Liver (tissue), 8 donors: ENCODE measurements at regions not wholly inside any gene's neighbourhood (a gene's known extent, or its start where the extent isn't known, plus 50 kb on each side); places are given as distances from the start of the nearest gene placed in this dataset.

ENCODE experiments used
- DNase-seq: peaks from one replicate; pipeline ENCODE4 v3.0.0-alpha.2; 2017; ENCODE audit warnings: low spot score
- H3K27ac ChIP-seq, 2 donors: one replicate each; pipeline ENCODE4 v1.7.0; 2013; ENCODE audit warnings: inconsistent platforms in 2 of 2, low read length in 2 of 2, control low read depth in 1 of 2, low read depth in 1 of 2, mild to moderate bottlenecking in 1 of 2
- H3K27me3 ChIP-seq, 4 donors: one replicate each; pipeline versions ENCODE4 v1.6.1 to v1.7.0; 2013; ENCODE audit warnings: low read length in 3 of 4, inconsistent platforms in 1 of 4, mild to moderate bottlenecking in 1 of 4, moderate library complexity in 1 of 4; ENCODE audit not compliant: control insufficient read depth in 4 of 4, insufficient read depth in 4 of 4
- H3K36me3 ChIP-seq, 4 donors: one replicate each; pipeline versions ENCODE4 v1.6.1 to v1.7.0; 2013; ENCODE audit warnings: low read length in 3 of 4, mild to moderate bottlenecking in 3 of 4, low read depth in 1 of 4, moderate library complexity in 1 of 4; ENCODE audit not compliant: control insufficient read depth in 4 of 4, insufficient read depth in 3 of 4
- H3K4me1 ChIP-seq, 4 donors: one replicate each; pipeline versions ENCODE4 v1.6.1 to v1.7.0; 2013; ENCODE audit warnings: low read length in 3 of 4, mild to moderate bottlenecking in 3 of 4, moderate library complexity in 1 of 4; ENCODE audit not compliant: control insufficient read depth in 4 of 4, insufficient read depth in 4 of 4
- H3K4me3 ChIP-seq, 3 donors: one replicate each; pipeline versions ENCODE4 v1.6.1 to v1.7.0; 2013; ENCODE audit warnings: low read length in 3 of 3, control low read depth in 1 of 3, low read depth in 1 of 3, mild to moderate bottlenecking in 1 of 3
- H3K9ac ChIP-seq, 2 donors: one replicate each; pipeline ENCODE4 v1.7.0; 2013; ENCODE audit warnings: low read length in 2 of 2, mild to moderate bottlenecking in 2 of 2, moderate library complexity in 2 of 2, control low read depth in 1 of 2, low read depth in 1 of 2
- H3K9me3 ChIP-seq, 4 donors: one replicate each; pipeline versions ENCODE4 v1.6.1 to v1.7.0; 2013; ENCODE audit warnings: low read length in 3 of 4; ENCODE audit not compliant: control insufficient read depth in 4 of 4
- EGR1 ChIP-seq, 2 donors: IDR thresholded peaks; 2 replicates each; pipeline ENCODE4 v1.6.1; 2016 to 2018; ENCODE audit warnings: antibody characterized with exemption in 2 of 2, low read depth in 2 of 2
- FOXA1 ChIP-seq: IDR thresholded peaks from 2 replicates; pipeline ENCODE4 v1.6.1; 2016; ENCODE audit warnings: antibody characterized with exemption
- FOXA2 ChIP-seq: IDR thresholded peaks from 2 replicates; pipeline ENCODE4 v1.6.1; 2016; ENCODE audit warnings: antibody characterized with exemption
- GABPA ChIP-seq, 2 donors: IDR thresholded peaks in 1 of 2; conservative IDR thresholded peaks in 1 of 2; 2 replicates each; pipeline ENCODE4 v1.6.1; 2016; ENCODE audit warnings: antibody characterized with exemption in 2 of 2, mild to moderate bottlenecking in 1 of 2, moderate library complexity in 1 of 2
- HNF4A ChIP-seq, 2 donors: conservative IDR thresholded peaks; 2 replicates each; pipeline ENCODE4 v1.6.1; 2016; ENCODE audit warnings: antibody characterized with exemption in 2 of 2, mild to moderate bottlenecking in 2 of 2
- HNF4G ChIP-seq: IDR thresholded peaks from 2 replicates; pipeline ENCODE4 v1.6.1; 2016; ENCODE audit warnings: antibody characterized with exemption
- JUND ChIP-seq, 2 donors: IDR thresholded peaks; 2 replicates each; pipeline ENCODE4 v1.6.1; 2016; ENCODE audit warnings: antibody characterized with exemption in 2 of 2
- RAD21 ChIP-seq, 2 donors: IDR thresholded peaks; 2 replicates each; pipeline ENCODE4 v1.6.1; 2016; ENCODE audit warnings: antibody characterized with exemption in 2 of 2, mild to moderate bottlenecking in 2 of 2
- RXRA ChIP-seq, 2 donors: IDR thresholded peaks; 2 replicates each; pipeline ENCODE4 v1.6.1; 2017 to 2018; ENCODE audit warnings: antibody characterized with exemption in 2 of 2, mild to moderate bottlenecking in 1 of 2
- SP1 ChIP-seq: IDR thresholded peaks from 2 replicates; pipeline ENCODE4 v1.6.1; 2018; ENCODE audit warnings: antibody characterized with exemption, mild to moderate bottlenecking
- TAF1 ChIP-seq: conservative IDR thresholded peaks from 2 replicates; pipeline ENCODE4 v1.6.1; 2016; ENCODE audit warnings: antibody characterized with exemption, mild to moderate bottlenecking
- YY1 ChIP-seq: IDR thresholded peaks from 2 replicates; pipeline ENCODE4 v1.6.1; 2016; ENCODE audit warnings: antibody characterized with exemption, mild to moderate bottlenecking
- WGBS: extraction: QIAGEN DNeasy Blood & Tissue Kit; methylation state at CpG from one replicate; pipeline ENCODE4 v1.1.7; 2013; 5-methylcytosine and 5-hydroxymethylcytosine counted together
- TF ChIP-seq, protein P1 (sequence below): IDR thresholded peaks from 2 replicates; pipeline ENCODE4 v1.6.1; 2016; ENCODE audit warnings: antibody characterized with exemption
- TF ChIP-seq, protein P2 (sequence below): fragments of 150-350 bp; IDR thresholded peaks from 2 replicates; pipeline ENCODE4 v1.5.1; 2017; ENCODE audit warnings: improper control_type of control experiment, low read depth, low read length; ENCODE audit not compliant: missing input control
- TF ChIP-seq, protein P3 (sequence below): IDR thresholded peaks from 2 replicates; pipeline ENCODE4 v1.6.1; 2016; ENCODE audit warnings: antibody characterized with exemption, mild to moderate bottlenecking
- TF ChIP-seq, protein P4 (sequence below): IDR thresholded peaks from 2 replicates; pipeline ENCODE4 v1.6.1; 2016; ENCODE audit warnings: antibody characterized with exemption
- TF ChIP-seq, protein P5 (sequence below): IDR thresholded peaks from 2 replicates; pipeline ENCODE4 v1.6.1; 2016; ENCODE audit warnings: antibody characterized with exemption
- donor health status: healthy.
- donor health status: healthy.
- donor health status: healthy.
- donor health status: healthy.
- donor health status: healthy.

DNA sequence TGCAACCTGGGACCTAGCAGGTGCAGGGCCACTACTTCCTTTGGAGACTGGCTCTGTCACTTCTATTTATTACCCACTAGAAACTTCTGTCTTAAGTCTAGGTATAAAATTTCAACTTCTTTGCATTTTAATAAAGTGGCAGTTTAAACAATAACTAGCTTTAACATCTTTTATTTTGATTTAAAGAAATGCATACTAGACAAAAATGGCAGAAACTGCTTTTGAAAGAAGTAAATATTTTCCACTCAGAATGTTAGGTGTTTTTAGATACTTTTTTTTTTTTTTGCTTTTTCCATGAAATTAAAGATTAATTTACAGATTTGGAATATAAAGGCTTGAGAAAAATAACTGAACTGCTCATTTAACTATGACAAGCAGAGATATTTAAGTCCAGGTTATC is 1477.6 kb downstream of the KCNT2 start:
- Histone ChIP-seq H3K4me3 (no peak overlapping the region), H3K27ac (no peak overlapping the region), H3K9ac (no peak overlapping the region), H3K27me3 (no peaks in the 10 kb centered on the region), H3K9me3 (no peaks in the 10 kb centered on the region), H3K36me3 (no peaks in the 10 kb centered on the region), H3K4me1 (no peaks in the 10 kb centered on the region)
- TF ChIP-seq JUND (IDR thresholded peaks at IDR 0.05) (no peak), SP1 (no peak), HNF4G (no peak), RAD21 (IDR thresholded peaks at IDR 0.05) (no peak), FOXA2 (no peak), GABPA (IDR thresholded peaks at IDR 0.05 in 1 of 2, conservative IDR thresholded peaks at IDR 0.05 in 1 of 2) (no peak), RXRA (IDR thresholded peaks at IDR 0.05) (no peak), FOXA1 (no peak), HNF4A (conservative IDR thresholded peaks at IDR 0.05) (no peak)
- TF ChIP-seq, protein P1, sequence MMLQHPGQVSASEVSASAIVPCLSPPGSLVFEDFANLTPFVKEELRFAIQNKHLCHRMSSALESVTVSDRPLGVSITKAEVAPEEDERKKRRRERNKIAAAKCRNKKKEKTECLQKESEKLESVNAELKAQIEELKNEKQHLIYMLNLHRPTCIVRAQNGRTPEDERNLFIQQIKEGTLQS = no peak
- TF ChIP-seq, protein P2, sequence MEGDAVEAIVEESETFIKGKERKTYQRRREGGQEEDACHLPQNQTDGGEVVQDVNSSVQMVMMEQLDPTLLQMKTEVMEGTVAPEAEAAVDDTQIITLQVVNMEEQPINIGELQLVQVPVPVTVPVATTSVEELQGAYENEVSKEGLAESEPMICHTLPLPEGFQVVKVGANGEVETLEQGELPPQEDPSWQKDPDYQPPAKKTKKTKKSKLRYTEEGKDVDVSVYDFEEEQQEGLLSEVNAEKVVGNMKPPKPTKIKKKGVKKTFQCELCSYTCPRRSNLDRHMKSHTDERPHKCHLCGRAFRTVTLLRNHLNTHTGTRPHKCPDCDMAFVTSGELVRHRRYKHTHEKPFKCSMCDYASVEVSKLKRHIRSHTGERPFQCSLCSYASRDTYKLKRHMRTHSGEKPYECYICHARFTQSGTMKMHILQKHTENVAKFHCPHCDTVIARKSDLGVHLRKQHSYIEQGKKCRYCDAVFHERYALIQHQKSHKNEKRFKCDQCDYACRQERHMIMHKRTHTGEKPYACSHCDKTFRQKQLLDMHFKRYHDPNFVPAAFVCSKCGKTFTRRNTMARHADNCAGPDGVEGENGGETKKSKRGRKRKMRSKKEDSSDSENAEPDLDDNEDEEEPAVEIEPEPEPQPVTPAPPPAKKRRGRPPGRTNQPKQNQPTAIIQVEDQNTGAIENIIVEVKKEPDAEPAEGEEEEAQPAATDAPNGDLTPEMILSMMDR = no peak
- TF ChIP-seq, protein P3, sequence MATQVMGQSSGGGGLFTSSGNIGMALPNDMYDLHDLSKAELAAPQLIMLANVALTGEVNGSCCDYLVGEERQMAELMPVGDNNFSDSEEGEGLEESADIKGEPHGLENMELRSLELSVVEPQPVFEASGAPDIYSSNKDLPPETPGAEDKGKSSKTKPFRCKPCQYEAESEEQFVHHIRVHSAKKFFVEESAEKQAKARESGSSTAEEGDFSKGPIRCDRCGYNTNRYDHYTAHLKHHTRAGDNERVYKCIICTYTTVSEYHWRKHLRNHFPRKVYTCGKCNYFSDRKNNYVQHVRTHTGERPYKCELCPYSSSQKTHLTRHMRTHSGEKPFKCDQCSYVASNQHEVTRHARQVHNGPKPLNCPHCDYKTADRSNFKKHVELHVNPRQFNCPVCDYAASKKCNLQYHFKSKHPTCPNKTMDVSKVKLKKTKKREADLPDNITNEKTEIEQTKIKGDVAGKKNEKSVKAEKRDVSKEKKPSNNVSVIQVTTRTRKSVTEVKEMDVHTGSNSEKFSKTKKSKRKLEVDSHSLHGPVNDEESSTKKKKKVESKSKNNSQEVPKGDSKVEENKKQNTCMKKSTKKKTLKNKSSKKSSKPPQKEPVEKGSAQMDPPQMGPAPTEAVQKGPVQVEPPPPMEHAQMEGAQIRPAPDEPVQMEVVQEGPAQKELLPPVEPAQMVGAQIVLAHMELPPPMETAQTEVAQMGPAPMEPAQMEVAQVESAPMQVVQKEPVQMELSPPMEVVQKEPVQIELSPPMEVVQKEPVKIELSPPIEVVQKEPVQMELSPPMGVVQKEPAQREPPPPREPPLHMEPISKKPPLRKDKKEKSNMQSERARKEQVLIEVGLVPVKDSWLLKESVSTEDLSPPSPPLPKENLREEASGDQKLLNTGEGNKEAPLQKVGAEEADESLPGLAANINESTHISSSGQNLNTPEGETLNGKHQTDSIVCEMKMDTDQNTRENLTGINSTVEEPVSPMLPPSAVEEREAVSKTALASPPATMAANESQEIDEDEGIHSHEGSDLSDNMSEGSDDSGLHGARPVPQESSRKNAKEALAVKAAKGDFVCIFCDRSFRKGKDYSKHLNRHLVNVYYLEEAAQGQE = no peak
- TF ChIP-seq, protein P4, sequence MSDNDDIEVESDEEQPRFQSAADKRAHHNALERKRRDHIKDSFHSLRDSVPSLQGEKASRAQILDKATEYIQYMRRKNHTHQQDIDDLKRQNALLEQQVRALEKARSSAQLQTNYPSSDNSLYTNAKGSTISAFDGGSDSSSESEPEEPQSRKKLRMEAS = no peak
- TF ChIP-seq, protein P5, sequence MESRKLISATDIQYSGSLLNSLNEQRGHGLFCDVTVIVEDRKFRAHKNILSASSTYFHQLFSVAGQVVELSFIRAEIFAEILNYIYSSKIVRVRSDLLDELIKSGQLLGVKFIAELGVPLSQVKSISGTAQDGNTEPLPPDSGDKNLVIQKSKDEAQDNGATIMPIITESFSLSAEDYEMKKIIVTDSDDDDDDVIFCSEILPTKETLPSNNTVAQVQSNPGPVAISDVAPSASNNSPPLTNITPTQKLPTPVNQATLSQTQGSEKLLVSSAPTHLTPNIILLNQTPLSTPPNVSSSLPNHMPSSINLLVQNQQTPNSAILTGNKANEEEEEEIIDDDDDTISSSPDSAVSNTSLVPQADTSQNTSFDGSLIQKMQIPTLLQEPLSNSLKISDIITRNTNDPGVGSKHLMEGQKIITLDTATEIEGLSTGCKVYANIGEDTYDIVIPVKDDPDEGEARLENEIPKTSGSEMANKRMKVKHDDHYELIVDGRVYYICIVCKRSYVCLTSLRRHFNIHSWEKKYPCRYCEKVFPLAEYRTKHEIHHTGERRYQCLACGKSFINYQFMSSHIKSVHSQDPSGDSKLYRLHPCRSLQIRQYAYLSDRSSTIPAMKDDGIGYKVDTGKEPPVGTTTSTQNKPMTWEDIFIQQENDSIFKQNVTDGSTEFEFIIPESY = no peak
- DNase-seq = no peak

DNA sequence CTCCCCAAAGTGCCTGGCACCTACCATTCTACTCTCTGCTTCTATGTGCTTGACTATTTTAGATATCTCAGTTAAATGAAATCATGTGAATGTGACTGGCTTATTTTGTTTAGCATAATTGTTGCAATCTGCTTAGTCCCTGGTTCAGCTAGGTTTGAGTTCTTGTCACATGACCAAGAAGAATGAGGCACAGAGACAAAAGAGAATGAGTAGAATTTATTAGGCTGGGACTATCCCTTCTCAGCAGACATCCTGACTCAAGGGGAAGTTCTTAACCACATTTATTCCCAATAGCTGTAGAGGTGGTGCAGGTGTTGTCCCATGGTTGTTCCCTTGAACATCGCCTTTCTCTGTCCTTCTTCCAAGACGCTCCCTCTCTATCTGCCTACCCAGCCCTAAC is 1485.7 kb downstream of the KCNT2 start:
- Histone ChIP-seq H3K9ac (no peak overlapping the region), H3K9me3 (no peaks in the 10 kb centered on the region), H3K4me3 (no peak overlapping the region), H3K4me1 (no peaks in the 10 kb centered on the region), H3K27ac (no peak overlapping the region), H3K36me3 (no peaks in the 10 kb centered on the region), H3K27me3 (peaks cover 0 to 3% (median 0%) of the 10 kb centered on the region in 4 donors)
- 95% methylated on average over 2 of the region's 2 CpGs for whole genome bisulfite sequencing
- DNase-seq = no peak
- TF ChIP-seq FOXA2 (no peak), HNF4G (no peak), JUND (IDR thresholded peaks at IDR 0.05) (no peak), FOXA1 (no peak), YY1 (no peak), HNF4A (conservative IDR thresholded peaks at IDR 0.05) (no peak), RXRA (IDR thresholded peaks at IDR 0.05) (no peak), TAF1 (no peak), EGR1 (IDR thresholded peaks at IDR 0.05; ENCODE audit: low read depth in 2 of 2) (no peak), GABPA (IDR thresholded peaks at IDR 0.05 in 1 of 2, conservative IDR thresholded peaks at IDR 0.05 in 1 of 2) (no peak)
- TF ChIP-seq, protein P2 = no peak
- TF ChIP-seq, protein P4 = no peak
- TF ChIP-seq, protein P1 = no peak
- TF ChIP-seq, protein P3 = no peak
